Right lobe of liver (tissue), 6 donors: ENCODE measurements at regions not wholly inside any gene's neighbourhood (a gene's known extent, or its start where the extent isn't known, plus 50 kb on each side); places are given as distances from the start of the nearest gene placed in this dataset.
A peak's percentile ranks its signal among the peaks of the same experiment; 100 is the strongest.
"Not testable (repeated sequence)": the region's sequence is repeated elsewhere in the genome, so short reads cannot be mapped to it uniquely, and the experiment has no call there.

Experiments
- ATAC-seq, 4 donors: fragments of 200-7000 bp; cut with Tn5 transposase; one replicate each; pipeline ENCODE4 v1.9.1; 2020; ENCODE audit warnings: mild to moderate bottlenecking in 4 of 4, moderate library complexity in 4 of 4
- DNase-seq, 3 donors: peaks; one replicate each; pipeline ENCODE4 v3.0.0-alpha.2; 2020
- H3K27ac ChIP-seq, 3 donors: fragments of 200-600 bp; one replicate each; pipeline ENCODE4 v1.8.0; 2022
- H3K27me3 ChIP-seq, 2 donors: fragments of 200-600 bp; one replicate each; pipeline ENCODE4 v1.8.0; 2022
- H3K36me3 ChIP-seq, 4 donors: fragments of 200-600 bp; sonication (generic) in 1 of 4; one replicate each; pipeline versions ENCODE4 v1.5.1 to v1.8.0; 2017 to 2022; ENCODE audit warnings: control low read depth in 1 of 4
- H3K4me1 ChIP-seq, 4 donors: fragments of 200-600 bp; sonication (generic) in 1 of 4; one replicate each; pipeline versions ENCODE4 v1.5.1 to v1.8.0; 2017 to 2022; ENCODE audit warnings: control low read depth in 1 of 4
- H3K4me3 ChIP-seq, 3 donors: fragments of 200-600 bp; one replicate each; pipeline ENCODE4 v1.8.0; 2022
- H3K9me3 ChIP-seq, 4 donors: fragments of 200-600 bp; sonication (generic) in 1 of 4; one replicate each; pipeline versions ENCODE4 v1.5.1 to v1.8.0; 2017 to 2022; ENCODE audit warnings: control low read depth in 1 of 4
- POLR2A ChIP-seq: fragments of 450-650 bp; IDR thresholded peaks from one replicate; pipeline ENCODE4 v1.6.1; 2017; ENCODE audit warnings: antibody characterized with exemption, mild to moderate bottlenecking
- WGBS: methylation state at CpG from one replicate; pipeline ENCODE4 v1.1.6; 2018; ENCODE audit warnings: low coverage, low lambda C conversion rate; ENCODE audit not compliant: insufficient coverage; ENCODE audit errors: missing lambda C conversion rate; 5-methylcytosine and 5-hydroxymethylcytosine counted together
- intact Hi-C, 2 donors: fragments of 100-400 bp; cut with DNase I; formaldehyde crosslinking; loops; one replicate each; pipeline versions ENCODE4 v1.11.2 to v1.14.1; 2022
- TF ChIP-seq, protein P1 (sequence below), 4 donors: fragments of 200-600 bp in 3 of 4; fragments of 450-650 bp in 1 of 4; IDR thresholded peaks; one replicate each; pipeline versions ENCODE4 v1.5.1 to v1.8.0; 2016 to 2022; ENCODE audit warnings: antibody characterized with exemption in 4 of 4, mild to moderate bottlenecking in 2 of 4
- donor health status: DM: no; HTN: yes; CAD: no.
- donor health status: DM: no; HTN: no; CAD: no.
- donor health status: DM: no; HTN: no; CAD: no.
- donor health status: DM: no; HTN: yes; CAD: no.
- donor health status: DM: no; HTN: yes; CAD: no.

DNA sequence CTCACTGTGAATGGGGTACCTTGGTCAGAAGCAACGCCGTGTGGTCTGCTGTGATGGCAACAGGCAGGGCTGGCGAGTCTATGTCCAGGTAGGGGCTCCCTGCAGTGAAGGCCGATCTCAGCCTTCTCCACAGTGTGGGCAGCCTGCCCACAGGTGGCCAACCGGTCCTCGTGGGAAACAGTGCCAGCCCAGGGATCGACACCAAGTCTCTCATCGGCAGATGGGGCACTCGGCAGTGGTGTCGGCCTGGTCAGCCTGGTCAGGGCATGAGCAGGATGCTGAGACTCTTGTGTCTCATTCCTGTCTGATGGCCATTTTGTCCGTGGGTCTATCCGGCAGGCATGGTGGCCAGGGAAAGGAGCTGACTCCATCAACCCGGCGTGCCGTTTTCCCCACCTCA is 92.2 kb downstream of the TNFRSF13B start:
- Histone ChIP-seq H3K4me3 (no peak overlapping the region), H3K4me1 (peaks cover 0 to 8% (median 0%) of the 10 kb centered on the region in 4 donors), H3K36me3 (no peaks in the 10 kb centered on the region), H3K9me3 (no peaks in the 10 kb centered on the region), H3K27me3 (no peaks in the 10 kb centered on the region), H3K27ac (no peak overlapping the region)
- WGBS = no CpG with 5 or more reads among the region's 15 CpGs
- intact Hi-C loops = no loop called here
- ATAC-seq (no peak), DNase-seq (peak in 1 of 3 donors; percentile 30)
- no peak for TF ChIP-seq POLR2A
- TF ChIP-seq, protein P1, sequence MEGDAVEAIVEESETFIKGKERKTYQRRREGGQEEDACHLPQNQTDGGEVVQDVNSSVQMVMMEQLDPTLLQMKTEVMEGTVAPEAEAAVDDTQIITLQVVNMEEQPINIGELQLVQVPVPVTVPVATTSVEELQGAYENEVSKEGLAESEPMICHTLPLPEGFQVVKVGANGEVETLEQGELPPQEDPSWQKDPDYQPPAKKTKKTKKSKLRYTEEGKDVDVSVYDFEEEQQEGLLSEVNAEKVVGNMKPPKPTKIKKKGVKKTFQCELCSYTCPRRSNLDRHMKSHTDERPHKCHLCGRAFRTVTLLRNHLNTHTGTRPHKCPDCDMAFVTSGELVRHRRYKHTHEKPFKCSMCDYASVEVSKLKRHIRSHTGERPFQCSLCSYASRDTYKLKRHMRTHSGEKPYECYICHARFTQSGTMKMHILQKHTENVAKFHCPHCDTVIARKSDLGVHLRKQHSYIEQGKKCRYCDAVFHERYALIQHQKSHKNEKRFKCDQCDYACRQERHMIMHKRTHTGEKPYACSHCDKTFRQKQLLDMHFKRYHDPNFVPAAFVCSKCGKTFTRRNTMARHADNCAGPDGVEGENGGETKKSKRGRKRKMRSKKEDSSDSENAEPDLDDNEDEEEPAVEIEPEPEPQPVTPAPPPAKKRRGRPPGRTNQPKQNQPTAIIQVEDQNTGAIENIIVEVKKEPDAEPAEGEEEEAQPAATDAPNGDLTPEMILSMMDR (IDR thresholded peaks at IDR 0.05) = no peak

DNA sequence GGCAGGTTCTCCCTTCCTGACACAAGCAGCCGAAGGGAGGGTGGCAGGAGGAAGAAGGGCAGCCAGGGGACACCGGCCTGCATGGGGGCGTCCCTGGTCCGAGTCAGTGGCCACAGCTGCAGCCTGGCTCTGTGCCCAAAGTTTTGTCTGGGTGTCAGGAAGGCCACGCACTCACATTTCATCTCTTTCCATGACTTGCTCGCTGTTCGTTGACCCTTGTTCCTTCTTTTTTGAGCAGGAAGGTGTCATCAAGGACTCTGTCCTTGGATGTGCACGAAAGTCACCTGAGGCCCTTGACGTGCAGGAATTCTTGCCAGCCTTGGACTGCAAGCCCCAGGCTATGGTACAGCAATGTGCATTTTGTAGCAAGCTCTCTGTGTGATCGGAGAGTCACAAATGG is 93.3 kb downstream of the TNFRSF13B start:
- DNase-seq (peak in 1 of 3 donors; percentile 33), ATAC-seq (no peak)
- H3K27me3 ChIP-seq = no peaks in the 10 kb centered on the region
- H3K4me1 ChIP-seq = peaks cover 0 to 11% (median under 1%) of the 10 kb centered on the region in 4 donors
- intact Hi-C loops = no loop called here
- H3K4me3 ChIP-seq = no peak overlapping the region
- TF ChIP-seq, protein P1 (IDR thresholded peaks at IDR 0.05) = no peak
- no peak for TF ChIP-seq POLR2A
- no peak overlapping the region for H3K27ac ChIP-seq
- H3K36me3 ChIP-seq = no peaks in the 10 kb centered on the region
- WGBS = 58% methylated on average over 8 of the region's 10 CpGs
- no peaks in the 10 kb centered on the region for H3K9me3 ChIP-seq

DNA sequence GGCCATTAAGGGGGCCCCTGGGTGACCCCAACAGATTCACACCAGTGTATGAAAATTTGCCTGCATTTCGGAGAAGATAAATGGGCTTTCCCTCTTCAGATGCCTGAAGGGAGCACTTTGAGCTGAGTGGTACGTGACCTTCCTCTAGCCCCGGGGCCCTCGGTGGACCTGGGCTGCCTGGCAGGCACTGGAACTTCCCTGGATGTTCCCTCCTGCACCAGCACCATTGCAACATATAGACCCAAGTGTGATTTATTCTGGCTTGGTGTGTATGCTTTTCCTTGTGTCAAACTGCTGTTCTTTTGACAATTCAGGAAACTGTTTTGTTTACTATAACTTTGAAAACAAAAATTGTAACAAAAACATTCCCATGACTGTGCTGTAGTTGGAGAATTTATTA is 93.8 kb downstream of the TNFRSF13B start:
- no peak for ATAC-seq
- Histone ChIP-seq H3K4me3 (no peak overlapping the region), H3K9me3 (no peaks in the 10 kb centered on the region), H3K36me3 (no peaks in the 10 kb centered on the region), H3K27ac (no peak overlapping the region), H3K27me3 (no peaks in the 10 kb centered on the region), H3K4me1 (peaks cover 0 to 16% (median 3%) of the 10 kb centered on the region in 4 donors)
- WGBS = no CpG with 5 or more reads among the region's 4 CpGs
- peak in 1 of 3 donors; percentile 9 for DNase-seq
- intact Hi-C loops = no loop called here
- TF ChIP-seq, protein P1 (IDR thresholded peaks at IDR 0.05) = no peak
- no peak for TF ChIP-seq POLR2A

DNA sequence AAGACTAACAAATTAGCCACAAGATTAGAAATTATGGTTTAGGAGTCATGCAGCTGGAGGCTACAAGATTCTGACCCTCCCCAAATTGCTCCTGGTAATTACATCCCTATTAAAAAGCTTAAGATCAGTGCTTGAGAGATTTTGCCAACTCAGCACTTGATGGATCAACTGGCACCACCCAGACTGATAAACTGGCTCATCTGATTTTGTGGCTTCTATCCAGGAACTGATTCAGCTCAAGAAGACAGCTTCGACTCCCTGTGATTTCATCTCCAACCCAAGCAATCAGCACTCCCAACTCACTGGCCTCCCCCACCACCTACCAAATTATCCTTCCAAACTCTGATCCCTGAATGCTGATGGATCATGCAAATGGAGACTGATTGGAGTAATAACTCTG is 94.8 kb downstream of the TNFRSF13B start:
- Histone ChIP-seq H3K27ac (no peak overlapping the region), H3K27me3 (no peaks in the 10 kb centered on the region), H3K4me1 (peaks cover 0 to 23% (median 5%) of the 10 kb centered on the region in 4 donors), H3K36me3 (no peaks in the 10 kb centered on the region), H3K4me3 (no peak overlapping the region), H3K9me3 (no peaks in the 10 kb centered on the region)
- intact Hi-C loops = no loop called here
- peak in 1 of 3 donors; percentile 5 for DNase-seq
- TF ChIP-seq, protein P1 (IDR thresholded peaks at IDR 0.05) = no peak
- no peak for TF ChIP-seq POLR2A
- WGBS = 43% methylated on average over 1 of the region's 1 CpG
- ATAC-seq = no peak

DNA sequence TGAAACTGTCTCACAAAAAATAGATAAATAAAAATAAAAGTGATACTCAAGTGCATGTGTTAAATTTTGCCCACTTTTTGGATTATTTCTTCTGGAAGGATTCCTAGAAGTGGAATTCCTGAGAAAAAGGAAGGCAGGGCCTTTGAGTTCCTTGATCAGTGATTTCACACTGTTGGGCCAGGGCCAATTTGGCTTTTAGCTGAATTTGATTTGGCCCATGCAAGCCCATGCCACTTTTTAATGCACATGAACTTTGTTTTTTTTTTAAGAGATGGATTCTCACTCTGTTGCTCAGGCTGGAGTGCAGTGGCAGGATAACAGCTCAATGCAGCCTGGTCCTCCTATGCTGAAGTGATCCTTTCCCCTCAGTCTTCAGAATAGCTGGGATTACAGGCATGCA is 96.3 kb downstream of the TNFRSF13B start:
- Histone ChIP-seq H3K9me3 (no peaks in the 10 kb centered on the region), H3K36me3 (no peaks in the 10 kb centered on the region), H3K27ac (no peak overlapping the region), H3K4me3 (no peak overlapping the region), H3K4me1 (peaks cover 0 to 23% (median 5%) of the 10 kb centered on the region in 4 donors), H3K27me3 (no peaks in the 10 kb centered on the region)
- DNase-seq = peak in 2 of 3 donors; percentile 38 to 74
- peak; percentile 4 to 26 (median 9) for ATAC-seq
- TF ChIP-seq, protein P1 (IDR thresholded peaks at IDR 0.05) = no peak
- no peak for TF ChIP-seq POLR2A
- intact Hi-C loops = no loop called here

DNA sequence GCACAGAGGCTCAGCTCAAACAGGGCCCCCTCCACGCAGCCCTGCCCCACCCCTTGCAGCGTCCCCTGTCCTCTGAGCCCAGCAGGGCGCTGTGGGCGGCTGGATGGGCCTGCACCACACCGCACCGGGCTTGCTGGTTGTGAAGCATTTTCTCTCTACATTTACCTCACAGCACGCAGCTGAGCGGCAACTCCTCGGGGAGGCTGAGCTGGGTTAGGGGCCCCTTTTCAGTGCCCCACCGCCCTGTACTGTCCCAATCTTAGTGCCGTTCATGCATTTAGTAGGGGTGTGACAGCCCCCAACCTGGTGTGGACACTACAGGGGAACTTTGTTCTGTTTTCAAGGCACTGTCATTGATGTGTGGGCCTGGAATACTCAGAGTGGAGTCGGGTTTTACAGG is 97.7 kb downstream of the TNFRSF13B start:
- H3K4me1 ChIP-seq = peaks cover 0 to 23% (median 5%) of the 10 kb centered on the region in 4 donors
- ATAC-seq, H3K9me3 ChIP-seq, H3K36me3 ChIP-seq, H3K4me3 ChIP-seq, H3K27me3 ChIP-seq, intact Hi-C loops, H3K27ac ChIP-seq: not testable (repeated sequence)
- WGBS = 60% methylated on average over 2 of the region's 12 CpGs
- peak in 1 of 3 donors; percentile 29 for DNase-seq
